ENCODE measurements at regions not wholly inside any gene's neighbourhood (a gene's known extent, or its start where the extent isn't known, plus 50 kb on each side); places are given as distances from the start of the nearest gene placed in this dataset.

DNA sequence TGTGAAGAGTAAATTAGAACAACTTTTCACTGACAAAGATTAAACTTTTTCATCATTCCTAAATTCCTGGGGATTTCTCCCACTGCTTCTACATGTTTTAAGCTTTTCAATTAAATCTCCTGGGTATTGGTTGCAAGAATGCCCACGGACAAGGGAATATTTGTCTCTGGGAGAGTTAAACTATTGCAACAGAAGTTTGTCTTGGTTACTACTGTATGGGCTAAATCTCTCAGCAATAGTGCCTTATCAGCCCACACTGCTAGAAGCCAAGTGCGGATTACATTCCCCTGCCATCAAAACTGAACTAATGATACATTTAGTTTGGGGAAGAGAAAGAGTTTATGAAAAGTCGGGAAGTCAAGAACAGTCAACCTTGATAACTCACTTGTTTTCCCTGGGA is 528.2 kb upstream of the C9orf72 start:
- TF ChIP-seq EZH2phosphoT487 (IDR thresholded peaks at IDR 0.05; ENCODE audit: borderline replicate concordance): no peak
- TF ChIP-seq, protein P1, sequence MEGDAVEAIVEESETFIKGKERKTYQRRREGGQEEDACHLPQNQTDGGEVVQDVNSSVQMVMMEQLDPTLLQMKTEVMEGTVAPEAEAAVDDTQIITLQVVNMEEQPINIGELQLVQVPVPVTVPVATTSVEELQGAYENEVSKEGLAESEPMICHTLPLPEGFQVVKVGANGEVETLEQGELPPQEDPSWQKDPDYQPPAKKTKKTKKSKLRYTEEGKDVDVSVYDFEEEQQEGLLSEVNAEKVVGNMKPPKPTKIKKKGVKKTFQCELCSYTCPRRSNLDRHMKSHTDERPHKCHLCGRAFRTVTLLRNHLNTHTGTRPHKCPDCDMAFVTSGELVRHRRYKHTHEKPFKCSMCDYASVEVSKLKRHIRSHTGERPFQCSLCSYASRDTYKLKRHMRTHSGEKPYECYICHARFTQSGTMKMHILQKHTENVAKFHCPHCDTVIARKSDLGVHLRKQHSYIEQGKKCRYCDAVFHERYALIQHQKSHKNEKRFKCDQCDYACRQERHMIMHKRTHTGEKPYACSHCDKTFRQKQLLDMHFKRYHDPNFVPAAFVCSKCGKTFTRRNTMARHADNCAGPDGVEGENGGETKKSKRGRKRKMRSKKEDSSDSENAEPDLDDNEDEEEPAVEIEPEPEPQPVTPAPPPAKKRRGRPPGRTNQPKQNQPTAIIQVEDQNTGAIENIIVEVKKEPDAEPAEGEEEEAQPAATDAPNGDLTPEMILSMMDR (conservative IDR thresholded peaks at IDR 0.05; ENCODE audit: low read length): no peak

Measured in Loucy (cell line).